Progenitor cell of endocrine pancreas (in vitro differentiated cells): ENCODE measurements at regions not wholly inside any gene's neighbourhood (a gene's known extent, or its start where the extent isn't known, plus 50 kb on each side); places are given as distances from the start of the nearest gene placed in this dataset.

Source experiments
- DNase-seq: peaks from one replicate; pipeline ENCODE4 v3.0.0; 2021; ENCODE audit warnings: low spot score; ENCODE audit not compliant: unreplicated experiment
- H3K27ac Mint-ChIP-seq: 2 replicates; pipeline ENCODE4 v1.8.0; 2021; ENCODE audit warnings: mild to moderate bottlenecking, moderate library complexity, mixed read lengths
- H3K27me3 Mint-ChIP-seq: 2 replicates; pipeline ENCODE4 v1.8.0; 2021; ENCODE audit warnings: mixed read lengths
- H3K36me3 Mint-ChIP-seq: 2 replicates; pipeline ENCODE4 v1.8.0; 2022; ENCODE audit warnings: mixed read lengths; ENCODE audit not compliant: insufficient read depth
- H3K4me1 Mint-ChIP-seq: 2 replicates; pipeline ENCODE4 v1.8.0; 2021; ENCODE audit warnings: low read depth, mixed read lengths
- H3K4me3 Mint-ChIP-seq: 2 replicates; pipeline ENCODE4 v1.8.0; 2021; ENCODE audit warnings: low read depth, mild to moderate bottlenecking, moderate library complexity, mixed read lengths
- H3K9me3 Mint-ChIP-seq: 2 replicates; pipeline ENCODE4 v1.8.0; 2021; ENCODE audit warnings: low read depth, mixed read lengths
- CTCF ChIP-seq: fragments of 200-600 bp; sonication (generic); IDR thresholded peaks from one replicate; pipeline ENCODE4 v1.5.0; 2021; ENCODE audit warnings: antibody characterized with exemption, mild to moderate bottlenecking; ENCODE audit not compliant: unreplicated experiment

DNA sequence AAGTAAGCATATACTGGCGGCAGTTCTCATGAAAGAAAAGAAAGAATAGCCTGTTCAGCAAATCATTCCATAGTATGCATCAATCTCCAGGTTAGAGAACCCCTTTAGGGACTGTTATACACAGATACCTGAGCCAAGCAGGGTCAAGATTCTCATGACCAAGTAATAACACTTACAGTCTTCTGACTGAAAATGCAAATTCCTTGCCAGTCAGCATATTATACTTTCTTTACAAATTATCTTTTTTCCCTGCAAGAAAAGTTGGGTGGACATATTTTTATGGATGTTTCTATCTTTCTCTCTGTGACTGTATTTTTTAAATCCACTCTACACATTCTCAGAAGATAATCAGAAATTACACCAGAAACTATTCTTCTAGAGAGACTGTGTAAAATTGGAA is 120.4 kb upstream of the COL5A2 start:
- Mint-ChIP-seq H3K36me3 (no peaks in the 10 kb centered on the region), H3K4me3 (no peak overlapping the region), H3K27ac (no peak overlapping the region), H3K27me3 (no peaks in the 10 kb centered on the region), H3K4me1 (no peaks in the 10 kb centered on the region), H3K9me3 (no peaks in the 10 kb centered on the region)
- no peak for DNase-seq
- no peak for TF ChIP-seq CTCF

- no peaks in the 10 kb centered on the region for H3K27me3 Mint-ChIP-seq
These were observed 121.4 kb upstream of the COL5A2 start for GRCh38 chr2:189300916-189301315.

GRCh38 chr2:189302274-189302948 is 122.8 kb upstream of the COL5A2 start:
- Mint-ChIP-seq H3K9me3 (no peaks in the 10 kb centered on the region), H3K27ac (no peak overlapping the region), H3K27me3 (no peaks in the 10 kb centered on the region), H3K36me3 (no peaks in the 10 kb centered on the region), H3K4me3 (no peak overlapping the region), H3K4me1 (peaks cover 10% of the 10 kb centered on the region)
- DNase-seq = no peak
- no peak for TF ChIP-seq CTCF

More at GRCh38 chr2:189300916-189301315, 121.4 kb upstream of the COL5A2 start:
- Mint-ChIP-seq H3K27ac (no peak overlapping the region), H3K36me3 (no peaks in the 10 kb centered on the region), H3K4me3 (no peak overlapping the region), H3K4me1 (no peaks in the 10 kb centered on the region), H3K9me3 (no peaks in the 10 kb centered on the region)
- no peak for TF ChIP-seq CTCF
- DNase-seq = no peak

- no peaks in the 10 kb centered on the region for H3K27me3 Mint-ChIP-seq
- no peak for DNase-seq
- no peak overlapping the region for H3K27ac Mint-ChIP-seq
- peaks cover 26% of the 10 kb centered on the region for H3K4me1 Mint-ChIP-seq
- H3K36me3 Mint-ChIP-seq = no peaks in the 10 kb centered on the region
- H3K4me3 Mint-ChIP-seq = no peak overlapping the region
- TF ChIP-seq CTCF = no peak
- no peaks in the 10 kb centered on the region for H3K9me3 Mint-ChIP-seq
These were observed 124.8 kb upstream of the COL5A2 start for GRCh38 chr2:189304360-189304759.

DNA sequence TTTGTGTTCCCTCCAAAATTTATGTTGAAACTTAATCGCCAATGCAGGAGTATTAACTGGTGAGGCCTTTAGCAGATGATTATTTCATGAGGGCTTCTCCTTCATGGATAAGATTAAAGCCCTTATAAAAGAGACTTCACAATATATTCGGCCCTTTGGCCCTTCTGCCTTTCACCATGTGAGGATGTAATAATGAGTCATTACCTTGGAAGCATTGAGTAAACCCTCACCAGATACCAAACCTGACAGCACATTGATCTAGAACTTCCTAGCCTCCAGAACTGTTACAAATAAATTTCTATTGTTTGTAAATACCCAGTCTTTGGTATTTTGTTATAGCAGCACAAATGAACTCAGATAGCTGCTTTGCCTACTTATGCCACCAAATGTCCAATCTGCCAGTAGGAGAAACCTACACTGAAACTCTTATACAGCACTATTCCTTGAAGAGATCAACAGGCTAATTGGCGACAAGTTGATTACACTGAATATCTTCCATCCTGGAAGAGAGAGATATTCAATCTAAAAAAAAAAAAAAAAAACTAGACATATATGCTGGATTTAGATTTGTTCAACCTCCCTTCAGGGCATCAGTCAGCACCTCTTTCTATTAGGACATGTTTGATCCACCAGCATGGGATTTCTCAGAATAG is 125.9 kb upstream of the COL5A2 start:
- H3K36me3 Mint-ChIP-seq = no peaks in the 10 kb centered on the region
- no peaks in the 10 kb centered on the region for H3K27me3 Mint-ChIP-seq
- H3K27ac Mint-ChIP-seq = no peak overlapping the region
- TF ChIP-seq CTCF = no peak
- no peaks in the 10 kb centered on the region for H3K9me3 Mint-ChIP-seq
- DNase-seq = no peak
- no peak overlapping the region for H3K4me3 Mint-ChIP-seq
- peaks cover 30% of the 10 kb centered on the region for H3K4me1 Mint-ChIP-seq
